SIG-M5 treated with dmso at 0.1 percent for 504 hours (cell line): ENCODE measurements at regions not wholly inside any gene's neighbourhood (a gene's known extent, or its start where the extent isn't known, plus 50 kb on each side); places are given as distances from the start of the nearest gene placed in this dataset.
"Not testable (repeated sequence)": the region's sequence is repeated elsewhere in the genome, so short reads cannot be mapped to it uniquely, and the experiment has no call there.

Experiments used
- DNase-seq: peaks from one replicate; lab custom pipeline; 2025; ENCODE audit not compliant: unreplicated experiment; lab: John Stamatoyannopoulos, UW

DNA sequence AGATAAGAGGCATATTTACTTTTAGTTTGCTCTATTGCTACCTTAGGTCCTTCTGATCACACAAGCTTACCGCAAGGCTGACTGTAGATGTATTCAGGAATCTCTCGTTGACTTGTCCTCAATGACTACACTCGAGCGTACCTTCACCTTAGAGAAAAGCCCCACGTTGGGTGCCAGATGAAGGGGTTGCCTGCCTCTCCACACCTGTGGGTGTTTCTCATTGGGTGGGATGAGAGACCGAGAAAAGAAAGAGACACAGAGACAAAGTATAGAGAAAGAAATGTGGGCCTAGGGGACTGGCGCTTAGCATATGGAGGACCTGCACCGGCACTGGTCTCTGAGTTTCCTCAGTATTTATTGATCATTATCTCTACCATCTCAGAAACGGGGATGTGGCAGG, 51.8 kb downstream of the ASCL4 start:
- no peak for DNase-seq

DNA sequence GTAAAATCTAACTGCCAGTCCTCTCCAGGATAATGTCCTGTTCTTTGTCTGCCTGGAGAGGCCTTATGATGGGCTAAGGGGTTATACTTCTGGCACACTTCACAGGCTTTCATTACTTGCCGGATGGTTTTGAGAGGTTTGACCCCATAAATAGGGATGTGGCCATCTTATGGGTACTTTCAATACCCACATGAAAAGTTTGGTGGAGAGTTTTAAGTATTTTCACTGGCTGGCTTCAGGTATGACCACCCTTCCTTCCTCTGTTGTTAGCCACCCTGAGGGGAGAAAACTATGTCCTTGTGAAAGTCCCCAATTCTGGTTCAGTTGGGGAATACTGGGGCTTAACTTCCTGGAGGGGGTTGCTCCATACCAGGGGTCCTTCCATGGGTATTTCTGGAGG, 54.8 kb downstream of the ASCL4 start:
- no peak for DNase-seq

DNA sequence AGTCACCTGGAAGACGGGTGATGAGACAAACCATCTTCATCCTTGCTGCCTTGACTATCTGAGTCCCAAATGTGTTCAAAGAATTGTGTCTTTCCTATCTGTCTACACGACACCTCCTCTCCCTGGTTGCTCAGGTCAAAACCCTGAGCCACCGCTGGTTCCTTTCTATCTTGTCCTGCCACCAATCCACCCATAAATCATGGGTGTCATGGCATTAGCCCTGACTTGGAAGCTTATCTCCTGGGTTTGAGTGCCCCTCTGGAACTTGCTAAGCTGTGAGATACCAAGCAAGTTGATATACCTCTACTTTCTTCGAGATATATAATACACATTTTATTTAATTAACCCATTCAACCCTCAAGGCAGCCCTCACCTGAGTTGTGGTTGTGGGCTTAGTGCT, 57.9 kb downstream of the ASCL4 start:
- DNase-seq, result no peak

DNA sequence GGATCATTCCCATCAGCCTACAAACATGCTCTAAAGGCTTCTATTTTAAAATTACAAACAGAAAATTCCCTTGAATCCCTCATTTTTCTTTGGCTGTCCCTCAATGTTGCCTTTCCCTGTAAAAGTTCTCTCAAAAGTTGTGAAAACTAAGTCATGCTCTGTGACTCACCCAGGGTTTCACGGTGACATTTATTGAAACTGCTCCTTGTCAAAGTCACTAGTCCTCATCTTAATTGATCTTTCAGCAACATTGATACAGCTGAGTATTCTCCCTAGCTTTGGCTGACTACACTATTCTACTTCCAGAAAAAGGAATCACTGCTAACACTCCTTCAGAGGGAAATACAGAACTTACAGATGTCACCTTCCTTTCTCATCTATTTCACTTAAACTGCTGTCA, 65.7 kb downstream of the ASCL4 start:
- no peak for DNase-seq

DNA sequence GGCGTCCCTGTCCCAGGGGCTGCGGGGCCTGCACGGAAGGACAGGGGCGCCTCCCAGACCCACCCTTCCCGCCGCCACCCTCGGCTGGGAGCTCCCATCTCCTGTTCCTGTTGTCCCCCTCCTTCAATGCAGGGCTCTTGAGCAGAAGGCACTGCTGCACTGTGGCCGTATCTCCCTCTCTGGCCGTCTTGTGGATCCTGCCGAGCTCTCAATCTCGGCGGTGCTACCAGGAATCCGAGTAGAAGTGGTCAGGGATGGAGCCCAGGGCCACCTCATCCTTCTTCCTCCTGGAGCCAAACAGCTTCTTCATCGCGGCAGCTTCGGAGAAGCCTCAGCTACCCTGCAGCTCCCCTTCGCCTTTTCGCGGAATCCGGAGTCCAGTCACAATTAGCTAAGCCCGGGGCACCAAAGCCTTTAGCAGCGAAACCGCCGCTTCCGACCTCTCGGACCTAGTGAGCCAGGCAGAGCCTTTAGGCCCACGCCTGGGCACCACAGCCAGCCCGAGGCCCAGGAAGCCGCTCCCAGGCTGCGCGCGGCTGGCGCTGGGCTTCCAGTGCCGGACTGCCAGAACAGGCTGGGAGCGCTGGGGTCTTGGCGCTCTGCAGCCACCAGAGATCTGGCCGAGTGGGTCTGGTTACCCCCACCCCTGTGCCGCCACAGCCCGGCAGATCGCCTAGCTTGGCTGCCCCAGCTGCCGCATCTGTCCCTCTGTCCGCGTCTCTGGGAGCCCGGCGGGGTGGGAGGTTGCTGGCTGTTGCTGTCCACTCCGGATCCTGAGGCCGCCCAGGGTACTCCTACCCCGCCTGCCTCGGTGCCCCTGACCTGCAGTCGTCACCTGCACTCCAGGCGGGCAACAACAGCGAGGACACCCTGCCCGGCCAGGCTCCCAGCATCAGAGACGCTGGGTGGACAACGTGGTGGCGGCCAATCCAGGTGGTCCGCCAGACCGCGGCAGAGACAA, 69.1 kb downstream of the ASCL4 start:
- no peak for DNase-seq

DNA sequence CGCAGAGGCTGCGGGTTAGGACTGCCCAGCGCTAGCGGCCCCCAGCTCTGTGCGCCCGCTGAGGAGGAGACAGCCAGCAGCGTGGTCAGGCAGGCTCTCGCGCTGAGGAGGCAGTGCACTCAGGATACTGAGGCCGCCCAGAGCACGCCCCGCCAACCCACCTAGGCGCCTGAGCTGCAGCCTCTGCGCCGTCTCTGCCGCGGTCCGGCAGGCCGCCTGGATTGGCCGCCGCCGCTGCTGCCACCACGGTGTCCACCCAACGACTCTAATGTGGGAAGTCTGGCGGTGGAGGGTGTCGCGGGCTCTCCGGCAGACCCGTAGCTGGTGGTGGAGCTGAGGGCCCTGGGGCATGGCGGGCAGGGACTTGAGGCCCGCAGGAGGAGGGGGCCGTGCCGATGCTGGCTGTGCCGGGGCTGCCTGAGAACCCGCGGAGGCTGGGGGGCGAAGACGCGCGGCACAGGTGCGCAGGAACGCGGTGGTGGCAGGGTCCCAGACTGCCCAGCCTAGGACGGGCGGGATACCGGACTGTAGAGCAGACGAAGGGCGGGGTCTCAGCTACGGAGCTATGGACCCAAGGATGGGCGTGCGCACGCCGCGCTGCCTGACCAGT, 69.9 kb downstream of the ASCL4 start:
- no peak for DNase-seq

DNA sequence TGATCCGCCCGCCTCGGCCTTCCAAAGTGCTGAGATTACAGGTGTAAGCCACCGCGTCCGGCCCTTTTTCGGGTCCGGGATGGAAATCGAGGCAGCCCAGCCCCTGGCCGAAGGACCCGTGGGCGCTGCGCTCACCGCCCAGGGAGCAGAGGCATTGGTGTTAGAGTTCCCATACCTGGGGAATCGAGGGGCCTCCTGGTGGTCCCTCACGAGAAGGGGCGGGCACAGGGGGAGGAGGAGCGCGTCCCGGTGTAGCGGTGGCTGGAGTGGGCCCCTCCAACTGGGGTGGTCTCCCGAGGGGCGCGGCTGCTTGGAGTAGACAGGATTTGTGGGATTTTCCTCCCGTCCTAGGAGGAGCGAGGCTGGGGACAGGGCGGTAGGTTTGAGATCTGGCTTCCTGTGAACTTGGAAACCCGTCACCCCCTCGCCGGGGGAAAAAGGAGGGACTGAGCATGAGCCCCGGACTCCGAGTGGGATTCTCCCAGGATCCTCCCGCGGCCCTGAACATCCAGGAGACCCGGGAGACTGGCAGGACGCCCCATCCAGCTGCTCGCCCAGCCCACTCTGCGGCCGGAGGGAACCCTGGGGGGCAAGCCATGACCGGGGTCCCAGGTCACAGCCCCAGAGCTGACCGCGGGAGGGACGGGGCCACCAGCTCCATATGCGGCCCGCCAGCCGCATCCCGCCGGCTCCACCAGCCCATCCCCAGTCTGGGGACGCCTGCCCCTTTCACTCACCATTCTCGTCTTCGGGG, 70.9 kb downstream of the ASCL4 start:
- DNase-seq, result no peak

DNA sequence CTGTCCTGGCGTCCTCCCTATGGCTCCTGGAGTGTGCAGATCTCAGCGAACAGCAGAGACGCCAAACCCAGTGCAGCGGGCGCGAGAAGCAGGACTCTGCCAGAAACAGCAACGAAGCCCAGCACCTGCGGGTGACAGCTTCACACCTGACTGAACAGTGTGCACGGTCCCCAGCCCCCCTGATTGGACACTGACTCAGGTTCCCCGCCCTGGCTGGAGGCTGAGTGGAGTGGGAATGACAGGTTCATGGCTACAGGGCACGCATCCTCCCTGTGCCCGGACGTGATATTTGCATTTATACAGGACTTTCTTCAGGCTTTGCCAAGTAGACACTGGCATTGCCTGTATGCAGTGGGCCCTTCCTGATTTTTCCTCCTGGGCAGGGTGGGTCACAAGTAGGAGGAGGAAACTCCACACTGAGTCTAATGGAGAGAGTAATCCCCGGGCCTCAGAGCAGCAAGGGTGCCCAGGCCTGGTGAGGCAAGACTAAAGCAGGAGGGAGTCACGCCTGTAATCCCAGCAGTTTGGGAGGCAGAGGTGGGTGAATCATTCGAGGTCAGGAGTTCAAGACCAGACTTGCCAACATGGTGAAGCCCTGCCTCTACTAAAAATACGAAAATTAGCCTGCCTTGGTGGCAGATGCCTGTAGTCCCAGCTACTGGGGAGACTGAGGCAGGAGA, 71.6 kb downstream of the ASCL4 start:
- no peak for DNase-seq

DNA sequence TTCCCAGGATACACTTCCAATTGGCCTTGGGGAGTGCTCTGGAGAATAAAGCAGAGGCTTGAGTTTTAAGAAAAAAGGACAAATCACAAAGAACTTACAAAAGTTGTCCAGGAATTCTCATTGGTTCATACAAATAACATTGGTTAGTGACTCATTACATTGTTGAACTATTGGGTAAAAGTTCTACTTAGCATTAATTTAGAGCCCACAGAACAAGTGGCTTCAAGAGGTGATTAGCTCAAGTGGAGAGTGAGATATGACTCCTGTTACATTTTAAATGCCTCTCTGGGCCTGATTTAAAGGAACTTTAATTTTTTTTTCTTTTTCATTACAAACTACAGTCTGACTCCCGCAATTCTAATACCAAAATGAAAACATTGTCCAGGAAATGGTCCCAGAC, 72.9 kb downstream of the ASCL4 start:
- DNase-seq, result no peak

DNA sequence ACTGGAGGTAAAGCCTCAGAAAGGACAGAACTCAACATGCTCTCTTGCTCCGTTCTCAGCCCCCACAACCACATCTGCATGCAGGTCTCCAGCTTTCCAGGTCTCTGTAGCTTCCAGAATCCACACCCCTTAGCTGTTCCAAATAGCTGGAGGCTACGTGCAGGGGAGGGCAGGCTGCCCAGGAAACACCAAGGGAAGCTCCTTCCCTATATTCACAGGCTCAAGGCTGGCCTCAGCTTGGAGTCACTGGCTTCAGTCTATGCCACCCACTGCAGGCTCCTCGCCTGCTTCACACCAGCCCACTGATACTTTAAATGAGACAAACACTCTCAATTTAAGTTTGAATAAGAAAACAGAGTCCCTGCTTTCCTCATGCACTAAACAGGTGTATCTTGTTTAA, 73.3 kb downstream of the ASCL4 start:
- DNase-seq, result no peak

DNA sequence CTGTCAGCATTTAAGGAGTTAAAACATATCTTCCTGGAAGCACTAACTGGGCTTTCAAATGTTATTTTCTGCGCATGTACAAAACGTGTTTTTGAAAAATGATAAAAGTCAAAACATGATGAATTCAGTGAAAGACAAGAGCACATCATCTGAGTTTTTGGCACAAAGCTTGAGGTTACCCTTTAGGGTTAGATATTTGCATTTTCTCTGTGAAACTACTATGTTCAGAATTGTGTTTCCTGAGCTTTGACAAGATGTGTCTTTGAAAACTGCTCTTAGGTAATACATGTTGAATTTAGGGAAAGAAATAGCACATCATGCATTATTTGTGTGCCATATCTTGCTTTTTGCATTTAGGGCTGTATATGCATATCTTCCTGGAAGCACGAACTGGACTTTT, 79.0 kb downstream of the ASCL4 start:
- DNase-seq, result no peak

DNA sequence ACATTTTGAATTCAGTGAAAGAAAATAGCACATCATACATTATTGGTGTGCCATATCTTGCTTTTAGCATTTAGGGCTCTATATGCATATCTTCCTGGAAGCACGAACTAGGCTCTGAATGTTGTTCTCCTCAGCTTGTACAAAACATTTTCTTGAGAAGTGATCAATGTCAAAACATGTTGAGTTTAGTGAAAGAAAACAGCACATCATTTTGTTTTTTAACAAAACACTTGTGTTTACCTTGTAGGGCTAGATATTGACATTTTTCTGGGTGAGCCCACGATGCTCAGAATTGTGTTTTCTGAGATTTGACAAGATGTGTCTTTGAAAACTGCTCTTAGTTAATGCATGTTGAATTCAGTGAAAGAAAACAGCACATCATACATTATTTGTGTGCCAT, 81.0 kb downstream of the ASCL4 start:
- no peak for DNase-seq

DNA sequence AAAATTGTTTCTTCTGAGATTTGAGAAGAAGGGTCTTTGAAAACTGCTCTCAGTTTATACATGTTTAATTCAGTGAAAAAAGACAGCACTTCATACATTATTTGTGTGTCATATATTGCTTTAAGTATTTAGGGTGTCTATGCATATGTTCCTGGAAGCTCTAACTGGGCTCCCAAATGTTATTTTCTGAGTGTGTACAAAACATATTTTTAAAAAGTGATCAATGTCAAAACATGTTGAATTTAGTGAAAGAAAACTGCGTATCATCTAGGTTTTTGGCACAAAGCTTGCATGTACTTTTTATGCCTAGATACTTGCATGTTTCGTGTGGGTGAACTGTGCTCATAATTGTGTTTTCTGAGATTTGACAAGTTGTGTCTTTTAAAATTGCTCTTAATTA, 81.6 kb downstream of the ASCL4 start:
- DNase-seq, result no peak

DNA sequence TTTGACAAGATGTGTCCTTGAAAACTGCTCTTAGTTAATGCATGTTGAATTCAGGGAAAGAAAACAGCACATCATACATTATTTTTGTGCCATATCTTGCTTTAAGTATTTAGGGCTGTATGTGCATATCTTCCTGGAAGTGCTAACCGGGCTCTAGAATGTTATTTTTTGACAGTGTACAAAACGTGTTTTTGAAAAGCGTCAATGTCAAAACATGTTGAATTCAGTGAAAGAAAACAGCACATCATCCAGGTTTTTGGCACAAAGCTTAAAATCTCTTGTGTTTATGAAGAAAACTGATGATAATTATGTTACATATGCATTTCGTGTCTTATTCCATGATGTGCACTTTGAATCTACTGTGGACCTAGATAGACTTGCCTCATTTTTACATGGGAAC, 82.7 kb downstream of the ASCL4 start:
- no peak for DNase-seq

DNA sequence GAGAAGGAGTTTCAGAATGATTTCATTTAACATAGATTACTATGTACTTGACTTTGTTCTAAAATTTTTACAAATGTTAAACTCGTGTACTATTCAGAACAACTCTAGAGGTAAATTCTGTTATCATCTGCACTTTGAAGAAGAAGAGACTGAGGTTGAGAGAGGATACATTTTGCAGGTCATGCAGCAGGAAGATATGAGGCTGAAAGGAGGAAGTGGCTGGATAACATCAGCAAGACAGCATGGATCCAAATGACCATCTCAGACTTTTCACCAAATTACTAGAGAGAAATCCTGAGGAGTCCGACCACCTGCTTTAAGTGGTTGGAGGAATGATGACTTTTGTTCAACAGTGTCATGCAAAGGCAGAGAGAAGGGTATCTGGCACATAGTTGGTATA, 84.9 kb downstream of the ASCL4 start:
- no peak for DNase-seq

DNA sequence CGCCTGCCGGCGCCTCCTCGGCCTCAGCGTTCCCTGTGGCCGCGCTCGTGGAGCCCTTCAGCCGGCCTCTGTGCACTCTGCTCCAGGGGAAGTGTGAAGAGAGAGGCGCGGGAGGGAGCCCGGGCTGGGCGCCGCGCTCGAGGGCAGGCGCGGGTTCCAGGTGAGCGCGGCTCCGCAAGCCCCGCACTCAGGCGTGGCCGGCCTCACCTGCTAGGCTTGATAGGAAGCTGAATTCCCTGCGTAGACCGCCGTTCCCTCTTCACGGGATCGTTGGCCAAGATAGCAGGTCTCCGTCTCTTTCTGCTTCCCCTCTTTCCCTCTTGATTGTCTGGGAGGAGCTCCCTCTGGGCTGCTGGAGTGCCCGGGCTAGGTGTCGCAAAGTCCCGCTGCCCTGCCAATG, 89.7 kb downstream of the ASCL4 start:
- no peak for DNase-seq

DNA sequence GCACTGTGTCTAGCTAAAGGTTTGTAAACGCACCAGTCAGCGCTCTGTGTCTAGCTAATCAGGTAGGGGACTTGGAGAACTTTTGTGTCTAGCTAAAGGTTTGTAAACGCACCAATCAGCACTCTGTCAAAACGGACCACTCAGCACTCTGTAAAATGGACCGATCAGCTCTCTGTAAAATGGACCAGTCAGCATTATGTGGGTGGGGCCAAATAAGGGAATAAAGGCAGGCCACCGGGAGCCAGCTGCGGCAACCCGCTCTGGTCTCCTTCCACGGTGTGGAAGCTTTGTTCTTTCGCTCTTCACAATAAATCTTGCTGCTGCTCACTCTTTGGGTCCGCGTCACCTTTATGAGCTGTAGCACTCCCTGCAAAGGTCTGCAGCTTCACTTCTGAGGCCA, 90.2 kb downstream of the ASCL4 start:
- not testable (repeated sequence) for DNase-seq

DNA sequence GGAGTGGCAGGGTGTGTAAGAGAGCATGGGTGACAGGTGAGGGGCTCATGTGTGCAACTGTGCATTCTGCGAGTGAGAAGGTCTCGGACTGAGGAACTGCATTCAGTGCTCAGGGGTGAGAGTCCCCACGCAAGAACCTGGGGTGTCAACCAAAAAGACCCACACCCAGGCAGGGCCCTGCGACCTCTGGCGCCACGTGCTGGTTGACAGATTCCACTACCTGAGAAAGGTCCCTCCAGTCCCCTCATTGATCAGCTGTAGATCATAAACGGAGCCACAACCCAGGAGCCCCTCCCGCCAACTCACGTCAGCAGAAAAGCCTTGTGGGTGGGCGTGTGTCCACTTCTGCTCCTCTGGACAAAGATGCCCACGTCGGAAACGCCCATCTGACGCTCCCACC, 98.7 kb downstream of the ASCL4 start:
- DNase-seq, result no peak

DNA sequence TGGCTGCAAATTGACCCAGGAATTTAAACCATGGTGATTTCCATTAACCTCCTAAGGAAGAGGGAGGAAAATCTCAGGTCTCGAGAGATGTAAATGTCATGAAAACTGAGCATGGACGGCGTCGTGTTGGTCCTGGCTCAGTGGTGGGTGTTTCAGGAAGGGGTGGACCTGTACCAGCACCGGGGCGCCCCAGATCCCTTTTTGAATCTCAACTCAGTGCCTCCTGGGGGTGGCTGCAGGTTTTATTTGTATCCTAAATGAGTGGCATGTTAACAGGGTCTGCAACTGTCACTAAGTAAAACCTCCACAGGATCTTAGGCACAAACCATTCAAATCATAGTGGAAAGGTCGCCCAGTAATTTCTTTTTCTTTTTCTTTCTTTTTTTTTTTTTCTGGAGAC, 101.3 kb downstream of the ASCL4 start:
- no peak for DNase-seq

DNA sequence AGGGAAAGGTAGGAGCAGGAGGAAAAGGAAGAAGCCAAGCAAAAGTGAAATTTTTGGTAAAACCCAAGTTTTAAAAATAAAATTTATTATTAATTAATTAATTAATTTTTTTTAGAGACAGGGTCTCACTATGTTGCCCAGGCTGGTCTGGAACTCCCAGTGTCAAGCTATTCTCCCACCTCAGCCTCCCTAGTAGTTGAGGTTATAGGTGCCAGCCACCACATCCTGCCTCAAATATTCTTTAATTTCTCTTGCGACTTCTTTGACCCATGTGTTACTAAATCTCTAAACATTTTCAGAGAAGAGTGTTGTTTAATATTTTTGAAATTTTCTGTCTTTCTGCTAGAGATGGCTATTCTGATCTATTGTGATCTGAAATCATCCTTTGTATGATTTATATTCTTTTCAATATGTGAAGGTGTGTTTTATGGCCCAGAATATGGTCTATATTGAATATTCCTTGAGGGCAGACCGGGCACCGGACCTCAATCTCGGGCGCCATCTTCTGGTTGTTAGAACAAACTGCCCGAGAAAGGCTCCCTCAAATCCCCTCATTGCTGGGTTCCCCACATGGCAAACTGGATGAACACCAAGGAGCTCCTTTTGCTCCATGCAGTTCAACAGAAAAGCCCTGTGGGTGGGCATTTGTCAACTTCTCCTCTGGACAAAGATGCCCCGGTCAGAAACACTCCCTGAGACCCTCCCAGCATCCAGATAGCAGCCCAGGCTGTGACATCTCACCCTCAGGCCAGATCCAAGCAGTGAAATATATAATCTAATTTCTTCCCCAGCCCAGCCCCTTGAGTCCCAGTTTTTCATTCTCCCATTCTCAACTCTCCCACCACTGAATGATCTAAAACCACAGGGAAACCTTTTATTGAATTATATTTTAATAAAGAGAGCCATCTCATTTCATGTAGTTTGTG, 110.5 kb downstream of the ASCL4 start:
- DNase-seq, result peak; percentile 78
